ENCODE measurements at regions not wholly inside any gene's neighbourhood (a gene's known extent, or its start where the extent isn't known, plus 50 kb on each side); places are given as distances from the start of the nearest gene placed in this dataset.

DNA sequence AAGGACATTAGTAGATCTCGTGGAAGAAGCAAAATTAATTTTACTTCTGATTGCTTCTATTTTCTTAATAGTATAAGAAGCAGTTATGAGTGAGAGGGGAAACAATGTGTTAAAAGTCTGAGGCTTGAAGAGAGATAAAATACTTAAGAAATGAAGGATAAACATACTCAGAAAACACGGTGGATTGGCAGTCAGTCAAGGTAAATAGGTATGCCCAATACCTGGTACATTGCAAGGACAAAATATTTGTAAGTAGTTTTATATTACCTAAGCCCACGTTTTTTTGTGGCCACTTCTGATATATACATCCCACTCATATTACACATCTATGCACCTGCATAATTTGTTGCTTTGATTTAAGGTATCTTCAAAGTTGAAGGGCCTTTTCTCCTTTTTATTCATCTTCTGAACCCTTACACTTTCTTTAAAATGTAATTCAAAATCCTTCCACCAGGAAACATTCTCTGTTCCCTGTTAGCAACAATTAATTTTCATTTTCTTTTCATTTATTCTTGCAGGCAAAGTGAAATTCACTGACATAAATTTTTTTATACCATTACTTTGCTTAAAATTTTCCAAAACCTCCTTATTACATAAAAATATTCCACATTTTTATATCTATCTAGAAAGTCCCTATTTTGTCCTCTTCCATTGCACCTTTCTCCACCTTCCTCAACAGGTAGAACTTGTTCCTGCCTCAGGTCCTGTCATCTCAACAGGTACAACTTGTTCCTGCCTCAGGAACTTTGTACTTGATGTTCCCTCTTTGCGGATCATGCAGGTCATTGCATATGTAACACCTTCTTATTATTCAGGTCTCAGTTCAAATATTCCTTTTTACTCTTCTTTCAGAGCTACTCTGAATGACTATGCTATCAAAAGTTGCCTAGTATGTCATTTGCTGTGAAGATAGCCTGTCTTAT is 755.7 kb upstream of the ALCAM start:
- DNase-seq, result no peak

DNA sequence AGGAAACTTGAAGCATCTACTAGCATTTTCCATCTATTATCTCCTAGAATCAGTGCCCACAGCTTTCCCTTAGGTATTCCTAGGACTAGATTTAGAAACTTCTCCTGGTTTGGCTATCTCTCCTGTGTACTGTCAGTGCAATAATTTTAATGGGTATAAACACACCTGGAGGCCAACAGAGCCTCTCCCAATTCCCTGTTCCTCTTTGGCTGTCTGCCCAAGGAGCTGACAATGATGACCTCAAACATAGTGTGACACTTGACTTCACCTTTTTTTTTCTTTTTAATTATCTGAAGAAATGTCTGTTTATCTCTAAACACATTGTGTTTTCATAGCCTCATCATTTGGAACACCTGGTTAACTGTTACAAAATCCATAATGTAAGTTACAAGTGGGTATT is 754.5 kb upstream of the ALCAM start:
- DNase-seq, result no peak

DNA sequence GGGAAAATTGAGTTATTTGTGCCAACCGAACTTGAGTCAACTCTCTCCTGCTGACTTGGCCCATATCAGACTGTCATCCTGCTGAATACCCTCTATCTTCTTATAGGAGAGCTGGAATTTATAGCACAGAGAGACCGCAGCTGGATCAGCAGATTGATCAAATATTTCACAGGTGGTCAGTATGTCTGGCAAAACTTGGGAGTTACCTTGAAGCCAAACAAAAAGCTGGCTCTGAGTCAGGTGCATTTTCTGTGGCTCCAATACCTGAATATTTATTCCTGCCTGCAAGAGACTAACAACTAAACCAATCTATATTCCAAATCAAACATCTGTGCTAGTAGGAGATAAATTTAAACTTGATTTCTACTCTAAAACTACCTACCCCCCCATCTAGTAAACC is 752.1 kb upstream of the ALCAM start:
- DNase-seq, result no peak

- no peak for DNase-seq
Measured at GRCh38 chr3:104628185-104628789, 738.4 kb upstream of the ALCAM start.

GRCh38 chr3:104629038-104629437 is 737.7 kb upstream of the ALCAM start:
- DNase-seq, result no peak

- DNase-seq, result no peak
Measured at GRCh38 chr3:104631254-104631653, 735.5 kb upstream of the ALCAM start.

DNA sequence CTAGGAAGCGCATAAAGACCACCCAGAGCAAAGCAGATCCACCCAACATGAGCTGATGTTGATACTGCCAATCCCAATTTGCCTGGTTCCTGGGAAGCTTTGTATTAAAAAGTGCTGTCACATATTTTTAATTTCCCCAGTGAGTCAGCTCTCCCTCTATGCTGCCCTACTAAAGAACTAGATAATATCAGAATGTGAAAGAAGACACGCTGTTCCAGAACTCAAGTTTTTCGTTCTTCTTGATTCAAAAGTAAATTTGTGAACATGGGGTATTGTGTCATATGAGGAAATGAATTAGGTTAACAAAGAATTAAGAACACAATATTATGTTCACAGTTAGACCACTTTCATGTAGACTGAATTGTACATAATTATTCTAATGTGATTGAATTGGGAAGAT is 734.2 kb upstream of the ALCAM start:
- no peak for DNase-seq

DNA sequence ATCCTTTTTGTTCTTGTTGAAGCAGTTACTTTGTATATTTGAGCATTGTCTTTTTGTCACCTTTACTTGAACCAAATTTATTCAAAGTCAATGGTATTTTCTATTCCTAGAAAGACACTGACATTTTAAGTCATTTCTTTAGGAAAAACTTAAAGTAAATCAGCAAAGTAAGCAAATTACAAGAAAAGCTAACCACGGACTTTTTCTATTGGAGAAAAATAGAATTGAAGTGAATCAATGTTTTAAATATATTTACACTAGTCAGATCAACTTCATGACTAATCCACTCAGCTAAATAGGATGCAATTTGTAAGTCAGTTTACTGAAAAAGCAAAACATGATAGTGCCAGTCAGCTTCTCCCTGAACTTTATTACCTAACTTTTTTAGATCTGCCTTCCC is 733.8 kb upstream of the ALCAM start:
- no peak for DNase-seq

DNA sequence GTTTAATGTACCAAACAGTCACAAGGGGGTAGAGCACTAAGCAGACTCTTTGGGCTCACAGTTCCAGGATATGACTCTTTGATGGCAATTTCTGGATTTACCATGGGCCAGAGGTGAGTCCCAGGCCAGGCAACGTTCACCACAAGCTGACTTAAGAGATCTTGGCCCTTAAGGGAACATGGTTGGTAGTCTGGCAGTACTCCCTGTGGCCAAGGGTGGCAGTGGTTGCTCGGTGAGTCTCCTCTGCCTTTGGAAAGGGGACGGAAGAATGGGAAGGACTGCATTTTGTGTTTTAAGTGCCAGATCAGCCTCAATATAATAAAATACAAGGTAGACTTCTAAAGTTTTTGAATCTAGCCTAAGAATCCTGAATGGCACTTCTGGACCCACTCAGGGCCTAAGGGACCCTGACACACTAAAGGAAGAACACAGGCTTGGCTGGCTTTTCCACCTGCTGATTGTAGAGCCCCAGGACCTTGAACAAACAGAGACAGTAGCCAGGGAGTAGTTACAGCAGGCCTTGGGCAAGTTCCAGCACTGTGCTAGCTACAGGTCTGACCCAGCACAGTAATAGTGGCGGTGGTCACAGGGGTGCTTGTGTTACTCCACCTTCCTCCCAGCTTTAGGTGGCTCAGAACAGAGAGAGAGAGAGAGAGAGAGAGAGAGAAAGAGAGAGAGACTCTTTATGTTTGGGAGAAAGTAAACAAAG is 730.7 kb upstream of the ALCAM start:
- no peak for DNase-seq

DNA sequence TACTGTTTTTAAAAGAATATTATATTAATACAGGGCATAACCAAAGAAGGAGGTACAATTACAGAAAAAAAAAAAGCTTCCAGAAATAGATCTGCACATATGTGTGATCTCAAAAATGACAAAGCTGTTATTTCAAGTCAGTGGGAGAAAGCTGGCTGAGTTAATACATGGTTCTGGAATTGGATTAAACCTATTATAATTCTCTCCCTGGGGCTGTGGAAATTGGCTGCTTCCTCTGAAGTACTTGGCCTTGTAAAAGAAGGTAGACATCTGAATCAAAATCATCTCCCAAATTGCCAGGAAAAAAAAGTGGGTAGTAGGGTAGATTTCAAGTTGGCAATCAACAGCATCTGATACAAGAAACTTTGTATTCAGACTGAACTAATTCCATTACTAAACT is 723.9 kb upstream of the ALCAM start:
- DNase-seq, result no peak

DNA sequence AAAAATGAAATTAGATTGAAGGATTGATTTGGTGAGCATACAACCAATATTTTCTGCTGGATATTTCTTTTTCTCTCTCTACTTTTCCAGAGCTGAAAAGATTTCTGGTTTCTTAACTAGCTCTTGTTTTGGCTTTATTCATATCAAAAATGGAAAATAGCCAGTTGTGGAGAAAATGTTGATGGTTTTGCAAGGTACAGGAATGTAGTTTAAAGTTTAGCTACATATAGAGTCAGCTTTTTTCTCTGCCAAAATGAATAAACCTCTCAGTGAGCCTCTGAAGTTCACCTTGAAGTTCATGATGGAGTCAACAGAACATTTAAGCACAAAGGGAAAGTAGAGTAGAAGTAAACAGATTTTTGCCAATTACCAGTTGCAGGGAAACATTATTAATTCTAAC is 720.5 kb upstream of the ALCAM start:
- DNase-seq, result no peak

DNA sequence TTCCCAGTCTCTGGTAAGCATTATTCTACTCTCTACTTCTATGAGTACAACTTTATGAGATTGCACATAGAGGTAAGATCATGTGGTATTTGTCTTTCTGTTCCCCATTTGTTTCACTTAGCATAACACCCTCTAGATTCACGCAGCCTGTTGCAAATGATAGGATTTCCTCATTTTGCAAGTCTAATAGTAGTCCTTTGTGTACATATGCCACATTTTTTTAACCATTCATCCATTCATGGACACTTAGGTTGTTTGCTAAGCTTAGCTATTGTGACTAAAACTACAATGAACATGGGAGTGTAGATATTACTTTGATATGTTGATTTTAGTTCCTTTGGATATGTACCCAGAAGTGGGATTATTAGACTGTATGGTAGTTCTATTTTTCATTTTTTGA is 717.9 kb upstream of the ALCAM start:
- no peak for DNase-seq

DNA sequence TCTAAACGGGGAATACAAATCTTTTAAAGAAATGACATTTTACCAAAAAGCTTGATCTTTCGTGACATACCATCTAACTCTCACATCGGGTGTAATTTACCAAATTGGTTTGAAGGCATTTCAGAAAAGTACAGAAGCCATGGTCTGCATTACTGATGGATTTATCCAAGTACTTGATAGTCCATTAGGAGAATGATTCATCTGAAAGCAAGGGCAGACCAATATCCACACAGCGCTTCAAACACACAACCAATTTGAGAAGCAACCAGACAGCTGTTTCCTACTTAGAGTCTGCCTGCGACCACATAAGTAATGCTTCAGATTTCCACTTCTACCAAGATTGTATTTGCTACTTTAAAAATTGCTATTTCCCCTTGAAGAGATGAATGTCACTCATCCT is 697.6 kb upstream of the ALCAM start:
- DNase-seq, result no peak

DNA sequence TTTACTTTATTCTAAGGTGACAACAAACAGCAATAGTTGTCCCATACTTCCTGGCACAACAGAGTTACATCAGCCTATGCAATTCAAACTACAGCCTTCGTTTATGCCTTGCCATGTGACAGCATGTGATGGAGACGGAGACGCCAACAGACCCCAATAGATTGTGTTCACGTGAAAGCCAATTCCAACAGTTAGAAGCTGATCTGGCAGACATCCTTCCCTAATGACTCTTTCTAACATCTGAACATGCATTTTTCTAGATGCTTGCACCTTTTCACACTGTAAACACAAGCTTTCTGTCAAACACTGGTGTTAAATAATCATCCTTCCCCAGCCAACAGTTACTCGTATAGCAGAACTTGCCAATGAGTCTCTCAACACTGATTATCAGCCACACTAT is 694.4 kb upstream of the ALCAM start:
- DNase-seq, result no peak

DNA sequence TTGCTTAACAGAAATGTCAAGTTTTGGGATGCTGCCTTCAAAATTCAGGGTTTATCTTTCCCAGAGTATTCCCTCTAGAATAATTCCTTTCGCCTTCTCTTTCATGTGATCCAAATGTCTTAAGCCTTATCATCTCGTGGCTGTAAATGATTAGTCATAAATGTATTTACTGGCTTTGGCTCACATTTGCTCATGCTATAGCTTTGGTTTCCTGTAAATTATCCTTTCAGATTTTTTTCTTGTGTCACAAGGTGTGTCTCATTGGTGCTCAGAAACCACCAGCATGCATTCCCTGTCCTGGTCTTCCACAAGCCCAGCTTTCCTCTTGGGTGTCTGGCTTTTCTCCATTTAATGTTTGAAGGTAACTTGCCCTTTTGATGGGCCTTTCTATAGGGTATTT is 692.7 kb upstream of the ALCAM start:
- DNase-seq, result no peak

DNA sequence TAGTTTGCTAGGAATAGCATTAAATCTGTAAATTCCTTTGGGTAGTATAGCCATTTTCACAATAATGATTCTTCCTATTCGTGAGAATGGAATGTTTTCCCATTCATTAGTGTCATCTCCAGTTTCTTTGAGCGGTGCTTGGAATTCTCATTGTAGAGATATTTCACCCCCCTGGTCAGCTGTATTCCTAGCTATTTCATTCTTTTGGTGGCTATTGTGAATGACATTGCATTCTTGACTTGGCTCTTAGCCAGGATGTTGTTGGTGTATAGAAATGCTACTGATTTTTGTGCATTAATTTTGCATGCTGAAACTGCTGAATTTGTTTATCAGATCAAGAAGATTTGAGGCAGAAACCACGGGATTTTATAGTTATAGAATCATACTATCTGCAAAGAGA is 690.5 kb upstream of the ALCAM start:
- no peak for DNase-seq

GRCh38 chr3:104677932-104678331 is 688.8 kb upstream of the ALCAM start:
- no peak for DNase-seq

DNA sequence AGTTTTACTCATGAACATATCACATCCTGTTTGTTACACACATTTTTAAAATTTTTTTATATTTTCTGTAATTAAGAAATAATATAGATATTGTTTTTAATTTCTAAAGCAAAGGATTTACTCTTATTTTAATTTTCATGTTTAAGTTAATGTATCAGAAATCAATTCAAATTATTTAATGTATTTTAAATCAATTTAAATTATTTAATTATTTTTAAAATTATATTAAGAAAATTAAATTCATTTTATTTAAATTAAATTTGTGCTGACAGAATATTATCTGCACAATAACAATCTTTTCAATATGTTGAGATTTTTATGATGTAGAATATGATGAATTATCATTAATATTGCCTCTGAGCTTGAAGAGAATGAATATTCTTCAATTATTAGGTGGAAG is 681.2 kb upstream of the ALCAM start:
- DNase-seq, result no peak

DNA sequence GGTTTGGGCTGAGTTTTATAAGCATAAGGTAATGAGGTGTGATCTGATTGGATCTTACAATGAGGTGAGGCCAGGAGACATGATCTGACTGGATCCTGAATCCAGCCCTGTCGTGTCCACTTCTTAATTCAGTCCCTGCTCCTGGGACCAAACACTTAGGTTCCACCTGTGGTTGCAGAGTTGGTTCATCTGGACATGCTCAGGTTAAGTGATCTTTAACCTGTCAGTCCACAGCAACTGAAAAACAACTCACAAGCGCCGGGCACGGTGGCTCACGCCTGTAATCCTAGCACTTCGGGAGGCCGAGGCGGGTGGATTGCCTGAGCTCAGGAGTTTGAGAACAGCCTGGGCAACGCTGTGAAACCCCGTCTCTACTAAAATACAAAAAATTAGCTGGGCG is 679.3 kb upstream of the ALCAM start:
- no peak for DNase-seq

GRCh38 chr3:104696470-104696869 is 670.2 kb upstream of the ALCAM start:
- DNase-seq, result no peak

DNA sequence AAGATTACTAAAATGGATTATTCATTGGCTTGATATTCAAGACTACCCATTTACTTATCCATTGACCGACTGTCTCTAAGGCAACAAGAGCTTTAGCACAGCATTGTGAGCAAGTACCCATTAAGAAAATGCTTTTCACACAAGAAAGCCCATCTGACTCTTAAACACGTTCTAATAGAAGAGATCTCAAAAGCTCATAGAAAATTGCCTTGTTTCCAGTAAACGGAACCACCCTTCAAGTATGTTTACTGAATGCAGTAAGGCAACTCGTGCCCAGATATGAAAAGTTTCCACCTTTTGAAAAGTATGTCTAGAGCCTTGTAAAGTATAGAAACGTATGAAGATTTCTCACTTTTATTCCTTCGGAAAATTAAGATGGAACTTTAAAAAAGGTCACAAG is 655.3 kb upstream of the ALCAM start:
- DNase-seq, result no peak

DNA sequence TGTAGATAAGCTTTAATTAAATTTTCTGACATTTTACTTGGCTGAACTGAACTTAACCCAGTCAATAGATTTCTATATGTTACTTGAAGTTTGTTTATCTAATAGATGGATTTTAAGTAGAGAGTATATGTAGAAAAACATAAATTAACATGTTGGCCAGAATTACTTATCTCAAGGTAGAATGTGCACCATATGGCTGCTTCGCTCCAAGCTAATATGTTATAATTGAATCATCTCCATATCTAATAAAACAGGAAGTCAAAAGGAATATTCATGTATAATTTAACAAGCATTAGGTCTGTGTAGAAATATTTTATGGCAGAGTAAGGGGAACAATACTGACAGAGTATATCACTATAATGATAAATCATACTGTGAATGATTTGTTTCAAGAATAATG is 650.7 kb upstream of the ALCAM start:
- no peak for DNase-seq

GRCh38 chr3:104717828-104718196 is 648.9 kb upstream of the ALCAM start:
- DNase-seq, result no peak

DNA sequence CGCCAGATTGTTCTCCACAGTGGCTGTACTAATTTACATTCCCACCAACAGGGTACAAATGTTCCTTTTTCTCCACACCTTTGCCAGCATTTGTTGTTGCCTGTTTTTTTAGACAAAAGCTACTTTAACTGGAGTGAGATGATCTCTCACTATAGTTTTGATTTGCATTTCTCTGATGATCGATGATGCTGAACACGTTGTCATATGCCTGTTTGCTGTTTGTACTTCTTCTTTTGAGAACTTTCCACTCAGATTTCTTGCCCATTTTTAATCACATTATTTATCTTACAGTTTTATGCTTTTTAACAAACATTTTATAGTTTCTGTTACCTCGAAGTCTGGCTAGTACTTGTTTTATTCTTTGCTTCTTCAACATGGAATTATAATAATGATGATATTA is 643.7 kb upstream of the ALCAM start:
- DNase-seq, result no peak
